ENCODE measurements at regions not wholly inside any gene's neighbourhood (a gene's known extent, or its start where the extent isn't known, plus 50 kb on each side); places are given as distances from the start of the nearest gene placed in this dataset.

GRCh38 chr7:20279979-20280378, 50.7 kb upstream of the ITGB8 start:
- TF ChIP-seq POLR2A (IDR thresholded peaks at IDR 0.05; ENCODE audit: low read depth, low read length) (no peak), POLR2AphosphoS5 (IDR thresholded peaks at IDR 0.05; ENCODE audit: low read depth, low read length) (no peak), TAF1 (IDR thresholded peaks at IDR 0.05; ENCODE audit: low read depth, low read length) (no peak)

Measured in GM12891 (cell line).